Chondrocyte (in vitro differentiated cells): ENCODE measurements at regions not wholly inside any gene's neighbourhood (a gene's known extent, or its start where the extent isn't known, plus 50 kb on each side); places are given as distances from the start of the nearest gene placed in this dataset.

ENCODE experiments used
- DNase-seq: peaks from one replicate; pipeline ENCODE4 v3.0.0; 2021; ENCODE audit warnings: mixed read lengths, low spot score
- H3K27ac Mint-ChIP-seq: one replicate; pipeline ENCODE4 v1.8.0; 2021; ENCODE audit warnings: mild to moderate bottlenecking, moderate library complexity, mixed read lengths; ENCODE audit not compliant: unreplicated experiment
- H3K27me3 Mint-ChIP-seq: 2 replicates; pipeline ENCODE4 v1.8.0; 2021; ENCODE audit warnings: low read depth, mixed read lengths
- H3K36me3 Mint-ChIP-seq: 2 replicates; pipeline ENCODE4 v1.8.0; 2021; ENCODE audit warnings: low read depth, mixed read lengths
- H3K4me1 Mint-ChIP-seq: 2 replicates; pipeline ENCODE4 v1.8.0; 2021; ENCODE audit warnings: low read depth, mild to moderate bottlenecking, mixed read lengths
- H3K4me3 Mint-ChIP-seq: one replicate; pipeline ENCODE4 v1.8.0; 2021; ENCODE audit warnings: mild to moderate bottlenecking, moderate library complexity, mixed read lengths; ENCODE audit not compliant: unreplicated experiment
- H3K9me3 Mint-ChIP-seq: 2 replicates; pipeline ENCODE4 v1.8.0; 2021; ENCODE audit warnings: low read depth, mixed read lengths
- TF ChIP-seq, protein P1 (sequence below): fragments of 200-600 bp; sonication (generic); IDR thresholded peaks from 2 replicates; pipeline ENCODE4 v1.5.0; 2021; ENCODE audit warnings: antibody characterized with exemption, mild to moderate bottlenecking, moderate library complexity

DNA sequence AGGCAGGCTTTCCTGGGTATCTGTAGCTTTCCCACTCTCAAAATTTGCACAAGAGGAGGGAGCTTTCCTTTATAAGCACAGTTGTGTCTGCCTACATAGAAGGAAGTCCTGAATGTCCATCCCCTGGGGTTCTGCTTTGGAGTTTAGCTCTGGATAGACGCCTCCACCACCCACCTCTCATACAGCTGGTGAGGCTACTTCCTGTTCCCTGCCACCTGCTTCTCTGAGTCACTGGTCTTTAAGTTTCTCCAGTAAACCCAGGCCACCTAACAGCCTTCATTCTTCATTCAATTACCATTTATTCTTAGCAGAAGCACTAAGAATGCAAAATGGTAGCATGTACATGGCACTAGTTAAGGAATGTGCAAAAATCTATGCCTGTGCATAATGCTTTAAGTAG lies 407.8 kb downstream of the CDH2 start:
- no peaks in the 10 kb centered on the region for H3K27me3 Mint-ChIP-seq
- no peaks in the 10 kb centered on the region for H3K36me3 Mint-ChIP-seq
- DNase-seq = no peak
- TF ChIP-seq, protein P1, sequence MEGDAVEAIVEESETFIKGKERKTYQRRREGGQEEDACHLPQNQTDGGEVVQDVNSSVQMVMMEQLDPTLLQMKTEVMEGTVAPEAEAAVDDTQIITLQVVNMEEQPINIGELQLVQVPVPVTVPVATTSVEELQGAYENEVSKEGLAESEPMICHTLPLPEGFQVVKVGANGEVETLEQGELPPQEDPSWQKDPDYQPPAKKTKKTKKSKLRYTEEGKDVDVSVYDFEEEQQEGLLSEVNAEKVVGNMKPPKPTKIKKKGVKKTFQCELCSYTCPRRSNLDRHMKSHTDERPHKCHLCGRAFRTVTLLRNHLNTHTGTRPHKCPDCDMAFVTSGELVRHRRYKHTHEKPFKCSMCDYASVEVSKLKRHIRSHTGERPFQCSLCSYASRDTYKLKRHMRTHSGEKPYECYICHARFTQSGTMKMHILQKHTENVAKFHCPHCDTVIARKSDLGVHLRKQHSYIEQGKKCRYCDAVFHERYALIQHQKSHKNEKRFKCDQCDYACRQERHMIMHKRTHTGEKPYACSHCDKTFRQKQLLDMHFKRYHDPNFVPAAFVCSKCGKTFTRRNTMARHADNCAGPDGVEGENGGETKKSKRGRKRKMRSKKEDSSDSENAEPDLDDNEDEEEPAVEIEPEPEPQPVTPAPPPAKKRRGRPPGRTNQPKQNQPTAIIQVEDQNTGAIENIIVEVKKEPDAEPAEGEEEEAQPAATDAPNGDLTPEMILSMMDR = no peak
- H3K4me3 Mint-ChIP-seq = no peak overlapping the region
- H3K27ac Mint-ChIP-seq = no peak overlapping the region
- no peaks in the 10 kb centered on the region for H3K9me3 Mint-ChIP-seq
- peaks cover 23% of the 10 kb centered on the region for H3K4me1 Mint-ChIP-seq

DNA sequence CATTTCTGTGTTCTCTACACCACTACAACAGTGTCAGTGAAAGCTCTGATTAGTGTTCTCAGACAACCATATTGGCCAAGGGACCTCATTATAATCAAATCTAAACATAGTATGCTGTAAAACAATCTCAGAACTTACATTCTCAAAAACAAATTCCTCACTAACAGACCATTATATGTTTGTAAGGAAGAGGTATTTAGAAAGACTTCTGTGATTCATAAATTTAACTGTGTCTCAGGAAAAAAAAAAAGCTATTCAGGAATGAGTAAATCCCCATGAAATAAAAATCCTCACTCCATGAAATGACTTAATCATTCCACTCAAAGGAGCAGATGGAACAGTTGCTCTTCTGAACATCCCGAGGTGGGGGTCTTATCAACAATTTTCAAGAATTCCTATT lies 413.0 kb downstream of the CDH2 start:
- no peaks in the 10 kb centered on the region for H3K9me3 Mint-ChIP-seq
- no peaks in the 10 kb centered on the region for H3K27me3 Mint-ChIP-seq
- H3K27ac Mint-ChIP-seq = no peak overlapping the region
- no peak overlapping the region for H3K4me3 Mint-ChIP-seq
- H3K36me3 Mint-ChIP-seq = no peaks in the 10 kb centered on the region
- no peak for DNase-seq
- peaks cover 10% of the 10 kb centered on the region for H3K4me1 Mint-ChIP-seq
- TF ChIP-seq, protein P1 = no peak

DNA sequence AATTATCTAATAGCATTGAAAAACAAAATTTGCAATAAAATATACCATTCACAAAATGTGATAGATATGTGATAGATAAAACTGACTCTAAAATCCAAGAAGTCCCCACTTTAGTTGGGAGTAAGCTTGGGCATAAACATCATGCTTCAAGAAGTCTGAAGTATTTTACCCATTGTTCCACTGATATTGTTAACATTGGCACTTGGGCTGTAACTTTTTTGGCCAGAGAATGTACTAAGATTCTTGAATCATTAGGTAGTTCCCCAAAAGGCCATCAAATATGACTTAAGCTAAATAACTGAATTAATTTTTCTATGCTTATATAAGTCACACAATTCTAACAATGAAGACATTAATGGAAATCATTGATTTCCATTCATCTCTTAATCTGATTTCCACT lies 413.6 kb downstream of the CDH2 start:
- H3K27ac Mint-ChIP-seq = no peak overlapping the region
- no peak for DNase-seq
- H3K27me3 Mint-ChIP-seq = no peaks in the 10 kb centered on the region
- TF ChIP-seq, protein P1 = no peak
- H3K4me3 Mint-ChIP-seq = no peak overlapping the region
- H3K36me3 Mint-ChIP-seq = no peaks in the 10 kb centered on the region
- H3K4me1 Mint-ChIP-seq = peaks cover 10% of the 10 kb centered on the region
- H3K9me3 Mint-ChIP-seq = no peaks in the 10 kb centered on the region

DNA sequence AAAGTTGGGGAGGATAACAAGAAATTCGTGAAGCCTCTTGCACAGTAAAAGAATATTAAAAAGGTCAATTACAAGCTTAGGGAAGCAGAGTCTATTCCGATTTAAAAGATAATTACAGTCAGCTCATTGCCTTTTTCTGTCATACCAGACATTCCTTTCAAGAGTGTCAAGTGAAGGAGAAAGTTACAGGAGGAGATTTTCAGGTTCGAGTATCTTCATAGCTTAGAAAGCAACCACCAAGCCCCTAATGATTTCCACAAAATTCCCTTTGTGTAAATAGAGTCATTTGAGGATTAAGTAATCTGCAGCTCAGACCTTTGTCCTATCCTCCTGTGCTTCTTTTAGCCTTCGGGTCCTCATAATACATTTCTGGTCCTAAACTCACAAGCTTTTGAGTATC lies 414.9 kb downstream of the CDH2 start:
- Mint-ChIP-seq H3K4me3 (no peak overlapping the region), H3K27ac (no peak overlapping the region), H3K4me1 (peaks cover 10% of the 10 kb centered on the region), H3K36me3 (no peaks in the 10 kb centered on the region), H3K27me3 (no peaks in the 10 kb centered on the region), H3K9me3 (no peaks in the 10 kb centered on the region)
- no peak for DNase-seq
- TF ChIP-seq, protein P1 = no peak

DNA sequence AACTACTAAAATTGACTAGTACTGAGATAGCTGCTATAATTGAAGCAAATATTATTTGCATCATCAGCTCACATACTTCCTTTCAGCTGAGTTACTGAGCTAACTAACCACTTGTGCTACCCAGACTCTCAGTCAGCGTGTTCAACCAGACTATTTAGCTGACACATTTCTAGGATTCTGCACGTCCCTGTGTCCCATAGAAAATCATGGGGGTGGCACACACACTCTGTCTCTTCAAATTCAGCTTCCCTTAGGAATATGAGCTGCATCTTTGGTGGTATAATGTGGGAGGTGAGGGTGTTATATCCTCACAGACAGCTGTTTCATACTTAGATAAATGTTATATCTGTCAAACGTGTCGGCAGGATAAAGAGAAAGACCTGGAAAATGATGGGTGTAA lies 424.0 kb downstream of the CDH2 start:
- H3K27ac Mint-ChIP-seq = no peak overlapping the region

More for the DNA sequence above, 424.0 kb downstream of the CDH2 start:
- TF ChIP-seq, protein P1 = no peak
- Mint-ChIP-seq H3K4me1 (peaks cover 9% of the 10 kb centered on the region), H3K27me3 (no peaks in the 10 kb centered on the region), H3K4me3 (no peak overlapping the region), H3K36me3 (no peaks in the 10 kb centered on the region), H3K9me3 (no peaks in the 10 kb centered on the region)
- DNase-seq = no peak
